ENCODE measurements at regions not wholly inside any gene's neighbourhood (a gene's known extent, or its start where the extent isn't known, plus 50 kb on each side); places are given as distances from the start of the nearest gene placed in this dataset.

DNA sequence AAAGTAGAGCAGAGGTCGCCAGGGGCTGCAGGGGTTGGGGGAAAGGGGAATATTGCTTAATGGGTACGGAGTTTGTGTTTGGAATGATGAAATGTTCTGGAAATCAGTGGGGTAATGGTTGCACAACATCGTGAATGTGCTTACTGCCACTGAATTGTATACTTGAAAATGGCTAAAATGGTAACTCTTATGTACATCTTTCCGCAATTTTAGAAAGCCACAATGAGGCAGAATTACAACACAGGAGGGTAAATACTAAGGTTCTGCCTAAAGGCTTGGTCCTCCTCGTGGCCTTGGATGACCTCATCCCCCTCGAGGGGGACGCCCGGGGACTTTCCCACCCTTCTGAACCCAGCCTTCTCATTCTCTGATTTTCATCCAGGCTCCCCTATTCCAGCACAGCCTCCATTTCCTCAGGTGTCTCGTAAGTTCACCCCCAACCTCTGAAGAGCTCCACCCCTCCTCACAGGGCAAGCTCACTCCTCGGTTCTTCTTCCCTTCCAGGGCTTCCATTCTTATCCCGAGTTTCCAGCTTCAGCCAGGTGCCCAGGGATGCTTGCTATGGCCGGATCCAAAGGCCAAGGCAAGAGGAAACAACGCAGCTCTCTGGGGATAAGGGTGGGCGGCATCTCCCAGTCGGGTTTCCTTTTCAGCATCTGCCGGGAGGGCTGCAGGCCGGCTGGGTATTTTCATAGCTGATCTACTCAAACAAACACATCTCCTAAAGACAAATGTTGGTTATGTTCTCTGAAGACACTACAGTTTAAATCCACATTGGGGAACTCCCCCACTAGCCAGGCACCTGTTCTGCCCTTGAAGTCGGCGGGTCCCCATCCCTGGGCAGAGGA is 71.3 kb upstream of the ACSL1 start:
- TF ChIP-seq POLR2AphosphoS5 (IDR thresholded peaks at IDR 0.05) (peak in 2 of 4 donors; percentile 36 to 49), POLR2A (IDR thresholded peaks at IDR 0.05) (no peak)
- TF ChIP-seq, protein P1, sequence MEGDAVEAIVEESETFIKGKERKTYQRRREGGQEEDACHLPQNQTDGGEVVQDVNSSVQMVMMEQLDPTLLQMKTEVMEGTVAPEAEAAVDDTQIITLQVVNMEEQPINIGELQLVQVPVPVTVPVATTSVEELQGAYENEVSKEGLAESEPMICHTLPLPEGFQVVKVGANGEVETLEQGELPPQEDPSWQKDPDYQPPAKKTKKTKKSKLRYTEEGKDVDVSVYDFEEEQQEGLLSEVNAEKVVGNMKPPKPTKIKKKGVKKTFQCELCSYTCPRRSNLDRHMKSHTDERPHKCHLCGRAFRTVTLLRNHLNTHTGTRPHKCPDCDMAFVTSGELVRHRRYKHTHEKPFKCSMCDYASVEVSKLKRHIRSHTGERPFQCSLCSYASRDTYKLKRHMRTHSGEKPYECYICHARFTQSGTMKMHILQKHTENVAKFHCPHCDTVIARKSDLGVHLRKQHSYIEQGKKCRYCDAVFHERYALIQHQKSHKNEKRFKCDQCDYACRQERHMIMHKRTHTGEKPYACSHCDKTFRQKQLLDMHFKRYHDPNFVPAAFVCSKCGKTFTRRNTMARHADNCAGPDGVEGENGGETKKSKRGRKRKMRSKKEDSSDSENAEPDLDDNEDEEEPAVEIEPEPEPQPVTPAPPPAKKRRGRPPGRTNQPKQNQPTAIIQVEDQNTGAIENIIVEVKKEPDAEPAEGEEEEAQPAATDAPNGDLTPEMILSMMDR (IDR thresholded peaks at IDR 0.05): no peak
